HG03558 (cell line): ENCODE measurements at regions not wholly inside any gene's neighbourhood (a gene's known extent, or its start where the extent isn't known, plus 50 kb on each side); places are given as distances from the start of the nearest gene placed in this dataset.
A peak's percentile ranks its signal among the peaks of the same experiment; 100 is the strongest.

Experiments used
- ATAC-seq: cut with Tn5 transposase; IDR thresholded peaks from one replicate; pipeline ENCODE4 v1.9.1; 2021; ENCODE audit warnings: moderate number of reproducible peaks; ENCODE audit not compliant: unreplicated experiment; ENCODE audit errors: extremely low read depth

GRCh38 chr2:196224756-196225155 is 53.4 kb upstream of the STK17B start:
- no peak for ATAC-seq

GRCh38 chr2:196225213-196225612 is 53.8 kb upstream of the STK17B start:
- ATAC-seq, result no peak

- no peak for ATAC-seq
Measured at GRCh38 chr2:196226058-196226706, 54.8 kb upstream of the STK17B start.

GRCh38 chr2:196226707-196227065 is 55.3 kb upstream of the STK17B start:
- no peak for ATAC-seq

- no peak for ATAC-seq
Measured at GRCh38 chr2:196229013-196229412, 57.6 kb upstream of the STK17B start.

- no peak for ATAC-seq
Measured at GRCh38 chr2:196230061-196230854, 58.9 kb upstream of the STK17B start.

- no peak for ATAC-seq
Measured at GRCh38 chr2:196233021-196233804, 61.8 kb upstream of the STK17B start.

GRCh38 chr2:196233805-196234475 is 62.6 kb upstream of the STK17B start:
- ATAC-seq, result peak; percentile 49

- no peak for ATAC-seq
Measured at GRCh38 chr2:196234672-196235071, 63.3 kb upstream of the STK17B start.

- ATAC-seq, result no peak
Measured at GRCh38 chr2:196238836-196239380, 67.5 kb upstream of the STK17B start.

- peak; percentile 51 for ATAC-seq
Measured at GRCh38 chr2:196239622-196240587, 68.5 kb upstream of the STK17B start.

GRCh38 chr2:196241175-196241574 is 69.8 kb upstream of the STK17B start:
- ATAC-seq, result no peak

- peak; percentile 79 for ATAC-seq
Measured at GRCh38 chr2:196242131-196242620, 70.8 kb upstream of the STK17B start.

GRCh38 chr2:196244516-196244915 is 73.1 kb upstream of the STK17B start:
- ATAC-seq, result no peak

- ATAC-seq, result no peak
Measured at GRCh38 chr2:196244966-196245365, 73.6 kb upstream of the STK17B start.

GRCh38 chr2:196245378-196246140 is 74.2 kb upstream of the STK17B start:
- ATAC-seq, result no peak

- ATAC-seq, result no peak
Measured at GRCh38 chr2:196247114-196247975, 76.0 kb upstream of the STK17B start.

- ATAC-seq, result no peak
Measured at GRCh38 chr2:196247976-196248280, 76.5 kb upstream of the STK17B start.
